NCI-H146 (cell line): ENCODE measurements at regions not wholly inside any gene's neighbourhood (a gene's known extent, or its start where the extent isn't known, plus 50 kb on each side); places are given as distances from the start of the nearest gene placed in this dataset.

Experiments used
- DNase-seq: peaks from one replicate; lab custom pipeline; 2025; lab: John Stamatoyannopoulos, UW

GRCh38 chr11:42047637-42048555, 588.4 kb upstream of the LRRC4C start:
- no peak for DNase-seq

- DNase-seq: no peak
Measured at GRCh38 chr11:42049186-42049585, 589.7 kb upstream of the LRRC4C start.

GRCh38 chr11:42049650-42050049, 590.2 kb upstream of the LRRC4C start:
- DNase-seq: no peak

- no peak for DNase-seq
Measured at GRCh38 chr11:42054351-42054900, 595.0 kb upstream of the LRRC4C start.

GRCh38 chr11:42055606-42056005, 596.2 kb upstream of the LRRC4C start:
- no peak for DNase-seq

- DNase-seq: no peak
Measured at GRCh38 chr11:42058794-42059193, 599.3 kb upstream of the LRRC4C start.

- DNase-seq: no peak
Measured at GRCh38 chr11:42065199-42065598, 605.7 kb upstream of the LRRC4C start.

- DNase-seq: no peak
Measured at GRCh38 chr11:42066113-42066512, 606.7 kb upstream of the LRRC4C start.

GRCh38 chr11:42074306-42074705, 614.9 kb upstream of the LRRC4C start:
- no peak for DNase-seq

- DNase-seq: no peak
Measured at GRCh38 chr11:42075180-42075579, 615.7 kb upstream of the LRRC4C start.

GRCh38 chr11:42077794-42078193, 618.3 kb upstream of the LRRC4C start:
- no peak for DNase-seq

- DNase-seq: no peak
Measured at GRCh38 chr11:42085736-42086135, 626.3 kb upstream of the LRRC4C start.

- no peak for DNase-seq
Measured at GRCh38 chr11:42093541-42093940, 634.1 kb upstream of the LRRC4C start.

GRCh38 chr11:42098075-42098474, 638.6 kb upstream of the LRRC4C start:
- DNase-seq: no peak

- DNase-seq: no peak
Measured at GRCh38 chr11:42112866-42113265, 653.4 kb upstream of the LRRC4C start.

- DNase-seq: no peak
Measured at GRCh38 chr11:42114927-42115326, 655.5 kb upstream of the LRRC4C start.

GRCh38 chr11:42138454-42138853, 679.0 kb upstream of the LRRC4C start:
- no peak for DNase-seq

GRCh38 chr11:42145311-42145710, 685.9 kb upstream of the LRRC4C start:
- DNase-seq: no peak

- DNase-seq: no peak
Measured at GRCh38 chr11:42161886-42162285, 702.4 kb upstream of the LRRC4C start.

GRCh38 chr11:42169191-42169590, 709.7 kb upstream of the LRRC4C start:
- no peak for DNase-seq

- no peak for DNase-seq
Measured at GRCh38 chr11:42170601-42171000, 711.1 kb upstream of the LRRC4C start.

- no peak for DNase-seq
Measured at GRCh38 chr11:42171046-42171445, 711.6 kb upstream of the LRRC4C start.

GRCh38 chr11:42172441-42172840, 713.0 kb upstream of the LRRC4C start:
- no peak for DNase-seq

- no peak for DNase-seq
Measured at GRCh38 chr11:42175203-42175602, 715.8 kb upstream of the LRRC4C start.
